GM18517 (cell line): ENCODE measurements at regions not wholly inside any gene's neighbourhood (a gene's known extent, or its start where the extent isn't known, plus 50 kb on each side); places are given as distances from the start of the nearest gene placed in this dataset.
"Not testable (repeated sequence)": the region's sequence is repeated elsewhere in the genome, so short reads cannot be mapped to it uniquely, and the experiment has no call there.

Experiments
- ATAC-seq: cut with Tn5 transposase; IDR thresholded peaks from one replicate; pipeline ENCODE4 v1.9.1; 2021; ENCODE audit warnings: mild to moderate bottlenecking, moderate library complexity; ENCODE audit not compliant: unreplicated experiment

- no peak for ATAC-seq
These were observed 219.1 kb downstream of the PHLDA1 start for GRCh38 chr12:75812271-75813018.

- no peak for ATAC-seq
These were observed 221.8 kb downstream of the PHLDA1 start for GRCh38 chr12:75809746-75810145.

- no peak for ATAC-seq
These were observed 224.1 kb downstream of the PHLDA1 start for GRCh38 chr12:75807494-75807893.

GRCh38 chr12:75805905-75806304 lies 225.7 kb downstream of the PHLDA1 start:
- no peak for ATAC-seq

- ATAC-seq, result no peak
These were observed 226.3 kb downstream of the PHLDA1 start for GRCh38 chr12:75805320-75805719.

- no peak for ATAC-seq
These were observed 233.2 kb downstream of the PHLDA1 start for GRCh38 chr12:75798136-75798926.

GRCh38 chr12:75795125-75795524 lies 236.5 kb downstream of the PHLDA1 start:
- no peak for ATAC-seq

GRCh38 chr12:75792687-75793086 lies 238.9 kb downstream of the PHLDA1 start:
- ATAC-seq, result no peak

GRCh38 chr12:75790219-75790618 lies 241.4 kb downstream of the PHLDA1 start:
- no peak for ATAC-seq

GRCh38 chr12:75787146-75787545 lies 244.4 kb downstream of the PHLDA1 start:
- ATAC-seq, result not testable (repeated sequence)

GRCh38 chr12:75786070-75786469 lies 245.5 kb downstream of the PHLDA1 start:
- no peak for ATAC-seq

- no peak for ATAC-seq
These were observed 247.0 kb downstream of the PHLDA1 start for GRCh38 chr12:75784591-75784990.

- ATAC-seq, result no peak
These were observed 248.3 kb downstream of the PHLDA1 start for GRCh38 chr12:75783093-75783877.

- no peak for ATAC-seq
These were observed 249.5 kb downstream of the PHLDA1 start for GRCh38 chr12:75782069-75782581.

GRCh38 chr12:75781532-75782046 lies 250.0 kb downstream of the PHLDA1 start:
- ATAC-seq, result no peak

- ATAC-seq, result no peak
These were observed 251.6 kb downstream of the PHLDA1 start for GRCh38 chr12:75779891-75780496.

- ATAC-seq, result peak; percentile 64
These were observed 257.1 kb downstream of the PHLDA1 start for GRCh38 chr12:75774261-75775052.

- ATAC-seq, result no peak
These were observed 258.2 kb downstream of the PHLDA1 start for GRCh38 chr12:75773377-75773776.

- no peak for ATAC-seq
These were observed 259.6 kb upstream of the KRR1 start for GRCh38 chr12:75771023-75771422.

- ATAC-seq, result no peak
These were observed 256.5 kb upstream of the KRR1 start for GRCh38 chr12:75767957-75768356.
